ENCODE measurements at regions not wholly inside any gene's neighbourhood (a gene's known extent, or its start where the extent isn't known, plus 50 kb on each side); places are given as distances from the start of the nearest gene placed in this dataset.

DNA sequence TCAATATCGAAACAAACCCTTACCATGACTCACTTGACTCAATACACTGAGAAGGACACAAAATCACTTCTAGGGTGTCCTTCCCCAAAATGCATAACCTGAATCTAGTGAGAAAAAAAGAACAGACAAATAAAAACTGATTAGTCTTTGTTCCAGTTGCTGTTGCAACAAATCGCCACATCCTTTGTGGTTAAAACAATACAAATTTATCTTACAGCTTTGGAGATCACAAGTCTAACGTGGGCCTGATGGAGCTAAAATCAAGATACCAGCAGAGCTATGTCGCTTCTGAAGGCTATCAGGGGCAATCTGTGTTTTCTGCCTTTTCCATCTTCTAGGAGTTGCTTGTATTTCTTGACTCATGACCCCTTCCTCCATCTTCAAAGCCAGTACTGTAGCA lies 541.7 kb downstream of the KCNJ3 start:
- DNase-seq, result no peak

DNA sequence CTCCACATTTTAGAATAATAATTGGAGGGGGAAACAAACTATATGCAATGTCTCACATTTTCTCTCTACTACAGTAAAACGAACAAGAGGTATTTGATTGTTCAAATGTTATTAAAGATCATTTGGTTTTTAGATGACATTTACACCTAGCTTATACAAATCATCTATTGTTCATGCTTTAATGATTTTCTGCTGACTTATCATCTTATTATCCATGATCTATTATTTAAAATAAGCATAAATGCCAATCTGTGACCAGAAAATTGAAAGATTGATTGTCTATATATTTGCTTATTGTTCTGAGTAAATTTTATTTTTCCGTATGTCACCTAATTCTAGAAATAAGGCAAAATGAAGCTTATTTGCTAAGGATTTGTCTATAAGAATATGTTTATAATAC lies 537.2 kb downstream of the KCNJ3 start:
- no peak for DNase-seq

DNA sequence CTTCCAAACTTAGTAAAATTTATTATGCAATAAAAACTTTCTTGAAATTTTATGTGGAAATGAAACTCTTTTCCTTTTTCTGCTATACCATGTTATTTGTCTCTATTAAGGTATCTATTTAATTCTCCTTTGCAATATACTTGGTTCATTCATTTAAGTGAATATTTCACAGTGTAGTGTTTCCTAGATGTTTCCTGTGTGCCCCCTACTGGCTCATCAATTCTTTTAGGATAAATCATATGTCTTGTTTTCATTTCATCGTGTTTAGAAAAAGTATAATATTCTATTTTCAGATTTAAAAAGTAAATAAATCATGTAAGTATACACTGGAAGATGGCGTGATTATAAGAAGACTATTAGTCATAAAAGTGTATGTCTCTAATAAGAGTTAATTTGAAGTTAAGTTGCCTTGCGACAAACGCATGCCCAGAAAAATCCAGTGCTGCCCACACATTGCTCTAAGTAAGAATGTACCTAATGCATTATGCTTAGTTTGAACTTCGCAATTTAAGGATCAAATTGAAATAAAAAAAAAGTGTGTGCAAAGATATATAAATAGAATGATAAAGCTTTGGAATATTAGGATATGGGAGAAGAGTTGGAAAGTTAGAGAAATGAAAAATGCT lies 525.4 kb downstream of the KCNJ3 start:
- DNase-seq, result no peak

DNA sequence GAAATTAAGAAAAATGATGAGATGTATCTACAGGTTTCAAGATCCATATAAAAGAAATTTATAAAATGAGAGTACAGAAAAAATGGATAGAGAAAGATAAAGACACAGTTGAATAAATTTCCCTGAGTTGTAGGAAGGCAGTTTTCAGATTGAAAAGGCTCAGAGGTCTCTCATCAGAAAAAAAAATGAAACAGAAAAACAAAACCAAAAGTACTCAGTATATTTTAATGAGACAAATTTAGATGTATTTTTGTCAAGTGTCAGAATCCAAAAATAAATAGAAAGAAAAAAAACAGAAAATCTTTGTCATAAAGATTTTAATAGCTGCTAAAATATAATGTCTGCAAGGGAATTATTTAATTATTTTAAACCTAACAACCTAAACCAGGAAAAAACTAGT lies 520.5 kb downstream of the KCNJ3 start:
- DNase-seq, result no peak

DNA sequence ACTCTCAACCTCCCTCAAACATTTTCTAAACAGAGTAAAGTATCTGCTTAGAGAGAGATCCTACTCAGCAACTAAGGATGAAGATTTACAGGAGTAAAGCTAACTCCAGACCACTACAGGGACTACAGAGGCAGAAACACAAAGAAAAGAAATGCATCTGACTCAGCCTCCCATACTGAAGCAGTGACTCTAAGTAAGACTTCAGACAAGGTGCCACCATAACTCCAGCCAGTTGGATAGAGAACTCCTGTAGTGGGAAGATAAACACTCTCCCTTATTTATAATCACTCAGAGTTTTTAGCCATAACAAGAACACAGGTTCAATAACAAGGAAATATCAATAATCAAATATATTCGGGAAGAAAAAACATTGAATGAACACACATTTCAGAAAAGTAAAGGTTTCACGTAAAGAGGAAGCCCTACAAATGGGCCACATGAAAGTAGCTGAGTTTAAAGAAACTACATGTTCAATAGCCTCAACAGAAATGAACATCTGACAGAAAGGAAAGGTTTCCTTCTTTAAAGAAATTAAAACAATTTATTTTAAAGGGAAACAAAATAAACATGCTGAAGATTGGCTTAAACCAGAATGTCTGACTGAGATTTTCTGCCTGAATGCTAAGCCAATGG lies 519.9 kb downstream of the KCNJ3 start:
- DNase-seq, result no peak

DNA sequence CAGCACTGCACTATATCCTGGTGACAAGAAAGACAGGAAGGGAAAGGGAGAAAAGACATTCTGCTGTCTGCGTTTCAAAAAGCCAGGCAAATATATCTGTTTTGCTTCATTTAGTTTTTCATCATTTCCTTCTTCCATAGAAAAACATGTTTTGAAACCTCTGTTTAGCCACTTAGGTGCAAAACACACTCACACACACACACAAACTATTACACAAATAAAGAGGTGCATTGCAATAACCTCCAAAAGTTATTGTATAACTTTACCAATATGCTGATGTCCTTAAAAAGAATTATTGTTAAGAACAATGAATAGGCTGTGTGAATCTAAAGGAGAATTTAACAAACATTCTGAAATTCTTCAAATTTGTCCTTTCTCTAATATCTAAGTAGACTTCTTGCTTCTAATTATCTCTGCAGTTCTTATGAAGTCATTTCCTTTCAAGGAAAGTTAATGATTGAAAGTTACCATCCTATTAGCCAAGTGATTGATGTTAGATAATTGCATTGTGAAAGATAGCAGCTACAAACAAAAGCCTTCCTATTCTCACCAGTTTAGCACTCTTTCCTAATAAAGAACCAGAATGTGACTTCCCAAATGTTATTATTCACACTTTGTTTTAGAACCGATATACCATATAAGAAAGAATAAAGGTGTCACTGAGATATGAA lies 516.7 kb downstream of the KCNJ3 start:
- no peak for DNase-seq

DNA sequence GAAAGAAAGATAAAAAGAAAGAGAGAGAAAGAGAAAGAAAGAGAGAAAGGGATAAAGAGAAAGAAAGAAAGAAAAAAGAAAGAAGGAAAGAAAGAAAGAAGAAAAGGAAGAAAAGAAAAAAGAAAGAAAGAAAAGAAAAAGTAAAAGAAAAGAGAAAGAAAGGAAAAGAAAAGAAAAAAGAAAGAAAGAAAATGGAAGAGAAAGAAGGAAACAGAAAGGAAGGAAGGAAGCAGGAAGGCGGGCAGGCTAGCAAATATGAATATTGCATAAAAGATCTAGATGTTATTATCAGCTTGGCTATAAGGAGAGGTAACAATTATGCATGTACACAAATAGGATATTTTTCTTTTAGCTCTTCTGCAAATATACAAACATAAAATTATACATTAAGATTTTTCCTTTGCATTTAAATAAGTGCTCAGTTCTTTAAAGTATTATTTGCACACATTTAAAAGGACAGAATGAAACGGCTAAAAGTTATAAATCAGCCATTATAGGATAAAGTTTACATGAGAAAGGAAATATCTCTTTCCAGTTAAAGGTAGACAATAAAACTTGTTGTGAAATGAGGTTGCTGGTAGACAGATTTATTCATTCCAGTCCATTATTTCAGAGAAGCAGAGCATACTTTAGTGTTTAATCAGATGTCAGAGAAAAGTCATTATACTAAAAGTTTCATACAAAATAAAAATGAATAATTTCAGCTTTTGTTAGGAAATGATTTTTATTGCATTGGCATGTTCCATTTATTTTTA lies 511.4 kb downstream of the KCNJ3 start:
- DNase-seq, result no peak

DNA sequence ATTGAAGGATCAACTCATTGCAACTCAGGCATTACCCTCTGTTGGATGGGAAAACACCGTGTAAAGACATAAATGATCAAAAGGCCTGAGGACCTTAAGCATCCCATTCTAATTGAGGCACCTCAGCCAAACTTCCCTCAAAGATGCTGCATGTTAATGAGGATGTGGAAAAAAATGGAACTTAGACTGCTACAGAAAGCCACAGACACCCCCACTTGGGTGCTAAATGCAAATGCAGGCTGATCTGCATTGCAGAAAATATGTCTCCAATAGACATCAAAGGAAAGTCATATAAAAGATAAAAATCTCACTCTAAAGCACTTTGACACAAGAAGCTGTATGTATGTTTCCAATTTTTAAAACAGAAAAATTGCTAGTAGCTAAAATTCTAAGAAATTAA lies 504.7 kb downstream of the KCNJ3 start:
- no peak for DNase-seq

DNA sequence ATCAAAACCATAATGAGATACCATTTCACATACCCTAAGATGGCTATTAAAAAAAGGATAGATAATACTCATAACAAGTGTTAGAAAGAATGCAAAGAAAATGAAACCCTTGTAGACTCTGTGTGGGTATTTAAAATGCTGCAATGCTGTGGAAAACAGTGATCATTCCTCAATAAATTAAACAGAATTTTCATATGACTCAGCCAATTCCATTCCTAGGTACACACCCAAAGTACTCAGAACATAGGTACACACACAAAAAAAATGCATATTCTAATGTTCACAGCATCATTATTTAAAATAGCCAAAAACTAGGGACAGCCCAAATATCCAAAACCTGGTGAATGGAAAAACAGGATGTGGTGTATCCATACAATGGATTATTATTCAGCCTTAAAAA lies 502.3 kb downstream of the KCNJ3 start:
- DNase-seq, result no peak

DNA sequence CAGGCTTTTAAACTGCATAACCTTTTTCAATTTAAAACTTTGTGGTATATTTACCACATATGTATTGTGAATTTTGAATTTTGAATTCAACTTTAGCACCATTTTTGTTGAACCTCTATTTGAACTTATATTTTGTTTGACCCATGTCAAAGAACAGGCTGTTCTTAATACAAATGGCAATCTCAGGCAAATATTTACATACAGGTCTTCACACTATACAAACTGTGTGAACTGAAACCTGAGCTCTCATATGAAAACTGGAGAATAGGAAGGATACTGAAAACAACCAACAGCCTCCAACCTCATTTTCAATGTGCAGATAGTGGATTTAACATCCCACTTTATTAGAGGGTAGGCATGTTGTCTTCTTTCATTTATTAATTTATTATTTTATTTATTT lies 491.8 kb downstream of the KCNJ3 start:
- no peak for DNase-seq

DNA sequence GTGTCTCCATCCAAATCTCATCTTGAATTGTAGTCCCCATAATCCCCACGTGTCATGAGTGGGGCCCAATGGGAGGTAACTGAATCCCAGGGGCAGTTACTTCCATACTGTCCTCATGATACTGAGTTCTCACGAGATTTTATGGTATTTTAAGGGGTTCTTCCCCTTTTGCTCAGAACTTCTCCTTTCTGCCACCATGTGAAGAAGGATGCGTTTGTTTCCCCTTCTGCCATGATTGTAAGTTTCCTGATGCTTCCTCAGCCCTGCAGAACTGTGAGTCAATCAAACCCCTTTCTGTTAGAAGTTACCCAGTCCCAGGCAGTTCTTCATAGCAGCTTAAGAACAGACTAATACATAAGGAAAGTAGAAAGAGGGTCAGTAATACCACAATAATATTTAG lies 480.4 kb downstream of the KCNJ3 start:
- peak in 1 of 2 experiments; percentile 0 for DNase-seq

DNA sequence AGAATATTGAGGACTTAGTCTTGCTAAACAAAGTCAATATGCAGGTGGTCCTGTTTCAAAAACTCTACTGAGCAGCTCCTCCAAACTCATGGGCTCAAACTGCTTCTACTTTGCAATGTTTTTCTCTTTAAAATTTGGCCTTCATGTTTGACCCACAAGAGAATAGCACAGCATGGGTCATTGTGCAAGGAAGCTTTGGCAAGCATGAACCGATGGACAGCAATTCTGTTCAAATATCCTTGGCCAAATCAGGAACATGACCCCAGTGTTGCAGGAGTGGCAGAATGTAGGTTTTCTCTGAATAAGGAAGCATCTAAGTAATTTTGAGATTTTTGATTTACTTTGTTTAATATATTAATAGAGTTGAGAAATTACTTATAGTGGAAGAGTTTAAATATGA lies 477.9 kb downstream of the KCNJ3 start:
- DNase-seq, result no peak

DNA sequence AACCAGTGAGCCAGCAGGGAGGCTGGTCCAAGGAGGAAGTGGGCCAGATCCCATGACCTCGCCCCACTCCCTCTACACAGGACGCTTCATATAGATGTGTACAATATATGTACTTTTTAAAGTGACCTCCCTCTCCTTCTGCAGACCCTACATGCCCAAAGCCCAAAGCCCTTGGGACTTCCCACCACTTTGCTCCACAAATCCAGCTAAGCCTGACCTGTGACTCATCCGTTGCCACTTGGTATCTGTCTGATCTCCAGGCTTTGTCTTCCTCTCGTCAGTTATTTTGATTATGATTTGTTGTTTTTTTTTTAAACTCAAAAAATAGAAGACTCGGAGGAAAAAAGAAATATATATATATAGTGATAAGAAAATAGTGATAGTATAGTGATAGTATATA lies 470.8 kb downstream of the KCNJ3 start:
- DNase-seq, result no peak

DNA sequence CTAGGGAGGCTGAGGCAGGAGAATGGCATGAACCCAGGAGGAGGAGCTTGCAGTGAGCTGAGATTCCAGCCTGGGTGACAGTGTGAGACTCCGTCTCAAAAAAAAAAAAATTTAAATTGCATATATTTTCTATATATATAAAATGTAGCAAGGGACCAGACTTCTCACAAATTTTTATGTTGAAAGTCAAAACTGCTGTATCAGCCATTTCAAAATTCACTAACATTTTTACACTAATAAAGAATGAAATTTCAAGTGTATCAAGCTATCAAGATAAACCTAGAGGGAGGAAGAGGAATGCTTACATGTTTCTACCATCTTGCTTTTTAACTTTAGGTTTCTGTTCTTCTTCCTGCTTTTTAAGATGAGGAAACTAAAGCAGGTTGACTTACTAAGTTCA lies 464.0 kb downstream of the KCNJ3 start:
- no peak for DNase-seq

DNA sequence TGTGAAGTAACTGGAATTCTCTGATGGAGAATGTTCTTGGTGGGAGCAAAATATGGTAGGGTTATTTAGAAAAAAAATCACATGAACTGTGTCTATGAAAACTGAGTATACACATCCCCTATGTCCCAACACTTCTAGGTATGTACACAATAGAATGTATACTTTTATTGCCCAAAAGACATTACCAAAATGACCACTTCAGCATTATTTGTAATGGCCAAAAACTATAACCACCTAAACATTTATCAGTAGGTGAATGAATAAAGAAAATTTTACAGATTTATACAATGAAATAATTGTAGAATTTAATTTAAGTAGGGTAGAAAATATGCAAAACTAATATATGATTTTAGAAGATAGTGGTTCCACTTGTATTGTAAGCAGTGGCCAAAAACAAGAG lies 462.8 kb downstream of the KCNJ3 start:
- DNase-seq, result no peak

DNA sequence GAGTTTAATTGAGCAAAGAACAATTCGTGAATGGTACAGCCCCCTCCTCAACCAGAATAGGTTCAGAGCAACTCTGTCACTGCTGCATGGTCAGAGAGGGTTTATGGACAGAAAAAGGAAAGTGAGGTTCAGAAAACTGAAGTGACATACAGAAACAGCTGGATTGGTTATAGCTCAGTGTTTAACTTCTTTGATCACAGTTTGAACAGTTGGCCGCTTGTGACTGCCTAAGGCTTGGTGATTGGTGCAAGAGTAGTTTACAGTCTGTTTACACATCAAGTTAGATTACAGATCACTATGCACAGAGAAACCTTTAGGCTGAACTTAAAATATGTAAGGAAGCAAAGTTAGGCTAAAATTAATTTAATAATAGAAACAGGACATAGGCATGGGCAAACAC lies 459.2 kb downstream of the KCNJ3 start:
- DNase-seq, result no peak

DNA sequence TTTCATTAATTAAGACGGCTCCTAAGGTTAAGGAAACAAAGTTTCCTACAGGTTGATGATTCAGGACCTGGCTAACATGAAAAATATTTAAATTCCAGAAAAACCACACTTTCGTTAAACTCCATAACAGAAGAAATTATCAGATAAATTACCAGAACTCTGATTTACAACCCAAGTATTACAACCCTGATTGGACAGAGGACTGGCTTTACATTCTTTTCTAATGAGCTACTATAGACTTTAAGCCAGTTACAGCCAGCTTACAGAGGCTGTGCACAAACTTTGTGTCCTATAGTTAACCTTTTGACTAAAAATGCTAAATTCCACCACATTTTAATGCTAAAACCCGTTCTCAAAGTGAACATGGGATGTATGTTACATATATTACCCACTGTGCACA lies 458.6 kb downstream of the KCNJ3 start:
- no peak for DNase-seq

DNA sequence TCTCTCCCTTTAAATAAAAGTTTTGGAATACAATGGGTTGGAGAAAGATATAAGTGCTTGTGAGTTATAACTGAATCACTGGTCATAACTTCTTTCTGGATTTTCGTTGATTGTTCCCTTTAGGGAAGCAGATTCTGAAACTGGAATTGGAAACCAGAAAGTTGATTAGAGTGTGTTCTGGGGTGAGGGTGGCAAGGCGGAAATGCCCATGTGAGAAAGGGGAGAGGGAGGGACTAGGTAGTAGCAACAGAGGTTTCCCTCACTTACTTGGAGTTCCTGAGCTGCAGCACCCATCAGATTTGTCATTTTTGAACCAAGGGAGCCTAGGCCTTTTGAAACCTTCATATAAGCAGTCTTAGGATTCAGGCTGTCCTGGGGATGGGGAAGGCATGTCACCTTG lies 453.4 kb downstream of the KCNJ3 start:
- DNase-seq, result no peak

DNA sequence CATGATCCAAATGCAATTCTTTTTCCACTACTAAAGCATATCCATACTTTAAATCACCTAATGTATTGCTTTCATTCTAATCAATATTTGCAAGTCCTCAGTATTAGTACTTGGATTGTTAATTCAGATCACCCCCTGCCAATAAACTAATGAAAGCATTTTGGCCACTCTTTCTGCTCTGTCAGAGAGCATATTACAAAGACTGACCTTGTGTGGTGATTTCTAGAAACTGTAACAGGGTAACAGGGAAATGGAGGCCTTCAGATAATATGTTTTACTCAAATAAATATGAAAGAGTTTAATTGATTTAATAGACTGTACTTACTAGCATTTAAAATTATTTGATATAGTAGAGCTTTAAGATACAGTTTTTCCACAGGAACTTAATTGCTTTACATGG lies 453.0 kb downstream of the KCNJ3 start:
- no peak for DNase-seq

DNA sequence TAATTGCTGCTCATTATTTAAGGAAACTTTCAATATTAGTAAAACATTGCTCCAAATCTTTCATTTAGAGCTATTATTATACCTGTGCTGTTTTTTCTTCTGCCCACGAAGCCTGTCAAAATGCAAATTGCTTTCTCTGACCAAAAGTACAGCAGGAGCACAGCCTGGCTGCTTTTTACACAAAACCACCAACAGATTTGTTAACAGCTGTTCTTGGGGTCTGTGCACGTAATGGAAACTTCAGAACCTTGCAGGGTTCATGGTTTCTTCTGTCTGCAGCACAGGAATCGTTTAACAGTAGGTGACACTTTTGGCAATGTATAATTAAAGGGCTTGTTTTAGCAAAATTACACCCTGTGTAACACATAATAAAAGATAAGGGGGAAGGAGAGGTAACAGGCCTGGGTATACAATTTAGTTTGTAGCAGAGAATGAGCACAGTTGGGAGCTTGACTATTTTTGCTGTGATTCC lies 447.3 kb downstream of the KCNJ3 start:
- no peak for DNase-seq

DNA sequence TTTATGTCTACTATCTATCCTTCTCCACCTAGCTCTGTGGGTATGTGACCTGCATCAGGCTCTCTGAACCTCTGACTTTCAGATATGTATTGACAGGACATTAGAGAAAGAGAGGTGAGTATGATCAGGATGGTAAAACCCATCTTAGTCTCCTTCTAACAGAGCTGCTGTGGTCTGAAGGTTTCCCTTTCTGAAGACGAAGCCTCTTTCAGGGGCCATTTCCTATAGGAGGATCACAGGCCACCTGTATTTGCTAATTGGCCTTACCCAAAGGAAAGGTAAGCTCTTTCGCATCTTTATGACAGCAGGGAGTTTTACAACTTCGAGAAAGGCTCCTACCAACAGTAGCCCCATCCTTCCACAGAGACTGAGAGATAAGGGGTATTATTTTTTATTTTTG lies 442.9 kb downstream of the KCNJ3 start:
- DNase-seq, result no peak

DNA sequence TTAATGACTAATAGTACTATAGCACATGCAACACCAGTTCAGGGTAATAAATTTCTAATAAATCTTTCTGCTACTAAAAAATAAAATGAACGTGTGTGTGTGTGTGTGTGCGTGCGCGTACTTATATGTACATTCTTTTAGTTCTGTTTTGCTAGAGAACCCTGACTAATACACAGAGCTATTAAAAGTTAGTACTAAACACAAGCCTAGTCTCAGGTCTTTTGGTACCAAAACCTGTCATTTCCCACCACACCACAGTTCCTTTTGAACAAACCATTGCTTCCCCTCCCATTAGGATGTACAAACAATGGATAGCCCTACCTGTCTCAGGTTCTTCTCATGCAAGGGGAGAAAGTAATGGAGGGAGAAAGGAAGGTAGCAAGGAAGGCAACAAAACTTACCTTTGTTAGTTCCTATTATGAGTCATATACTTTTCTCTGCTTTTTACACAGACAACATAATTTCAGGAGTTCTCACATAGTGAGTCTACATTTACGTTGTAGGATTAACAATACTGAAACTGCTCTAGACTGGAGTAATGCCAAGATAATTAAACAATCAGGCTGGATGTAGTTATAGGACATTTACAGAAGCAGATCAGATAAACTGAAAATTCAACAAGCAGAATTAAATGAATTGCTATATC lies 427.2 kb downstream of the KCNJ3 start:
- DNase-seq, result no peak

DNA sequence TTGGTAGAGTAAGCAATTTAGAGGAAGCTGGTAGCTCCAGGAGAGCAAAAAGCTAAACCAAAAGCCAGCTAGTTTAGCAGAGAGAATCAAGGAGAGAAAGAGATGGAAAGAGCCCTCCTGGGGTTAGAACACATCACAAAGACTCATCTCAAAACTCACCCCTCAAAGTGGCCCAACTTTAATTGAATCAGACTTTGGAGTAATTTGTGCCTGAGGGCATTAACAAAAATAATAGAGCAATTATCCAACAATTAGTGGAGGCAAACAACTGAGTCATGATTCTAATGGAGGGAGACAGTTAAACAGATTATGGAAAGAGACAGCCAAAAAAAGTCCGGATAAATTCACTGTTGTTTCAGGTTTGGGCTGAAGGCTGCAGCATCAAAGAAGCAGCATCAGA lies 417.4 kb downstream of the KCNJ3 start:
- no peak for DNase-seq

All from AML-193 (cell line).